M059J (cell line): ENCODE measurements at regions not wholly inside any gene's neighbourhood (a gene's known extent, or its start where the extent isn't known, plus 50 kb on each side); places are given as distances from the start of the nearest gene placed in this dataset.
A peak's percentile ranks its signal among the peaks of the same experiment; 100 is the strongest.

ENCODE experiments used
- DNase-seq: peaks from one replicate; pipeline ENCODE4 v3.0.0-alpha.2; 2012; ENCODE audit warnings: low read depth

- no peak for DNase-seq
Measured at GRCh38 chr10:34869135-34869836, 54.2 kb upstream of the PARD3 start.

- no peak for DNase-seq
Measured at GRCh38 chr10:34868589-34868988, 53.5 kb upstream of the PARD3 start.

GRCh38 chr10:34866848-34867247 is 51.8 kb upstream of the PARD3 start:
- peak; percentile 2 for DNase-seq
